AG04450 (cell line): ENCODE measurements at regions not wholly inside any gene's neighbourhood (a gene's known extent, or its start where the extent isn't known, plus 50 kb on each side); places are given as distances from the start of the nearest gene placed in this dataset.

ENCODE experiments used
- CTCF ChIA-PET: fragments of 300-600, 350-600 bp; formaldehyde crosslinking; extraction: SDS; loops from one replicate; lab custom pipeline; 2022; ENCODE audit warnings: antibody characterized with exemption, inconsistent platforms; lab: Charles Lee
- POLR2A ChIA-PET: fragments of 350-600 bp; formaldehyde crosslinking; extraction: SDS; loops from one replicate; lab custom pipeline; 2021; ENCODE audit warnings: antibody characterized with exemption, inconsistent platforms; lab: Yijun Ruan, JAX
- DNase-seq: peaks from one replicate; pipeline ENCODE4 v3.0.0-alpha.2; 2011; ENCODE audit warnings: low read depth, low spot score
- H3K27ac ChIP-seq: one replicate; pipeline ENCODE4 v1.5.1; 2012; ENCODE audit warnings: low read depth, low read length, control low read depth
- H3K27me3 ChIP-seq: one replicate; pipeline ENCODE4 v1.6.0; 2012; ENCODE audit warnings: low read length; ENCODE audit not compliant: control insufficient read depth, insufficient read depth
- H3K4me3 ChIP-seq: 2 replicates; pipeline ENCODE4 v1.5.1; 2011; ENCODE audit warnings: mild to moderate bottlenecking, low read depth, low read length, control low read depth
- H3K9me3 ChIP-seq: 2 replicates; pipeline ENCODE4 v1.5.1; 2012; ENCODE audit warnings: low read length; ENCODE audit not compliant: control insufficient read depth, insufficient read depth
- CTCF ChIP-seq: IDR thresholded peaks from 2 replicates; pipeline ENCODE4 v1.5.1; 2011; ENCODE audit warnings: low read depth, low read length, control low read depth, inconsistent platforms

- no peak for DNase-seq
- Histone ChIP-seq H3K27me3 (no peaks in the 10 kb centered on the region), H3K4me3 (no peak overlapping the region), H3K27ac (no peak overlapping the region), H3K9me3 (no peaks in the 10 kb centered on the region)
- CTCF ChIA-PET: interaction anchor here (0.6 to 2.2 kb wide), 2 partner anchors 10 to 311 kb away, joined by 3 to 12 read pairs; no protein-coding TSS in a partner anchor
- TF ChIP-seq CTCF: no peak
- POLR2A ChIA-PET: no interaction called here
Measured at GRCh38 chr1:63152572-63152971, 169.8 kb upstream of the FOXD3 start.

DNA sequence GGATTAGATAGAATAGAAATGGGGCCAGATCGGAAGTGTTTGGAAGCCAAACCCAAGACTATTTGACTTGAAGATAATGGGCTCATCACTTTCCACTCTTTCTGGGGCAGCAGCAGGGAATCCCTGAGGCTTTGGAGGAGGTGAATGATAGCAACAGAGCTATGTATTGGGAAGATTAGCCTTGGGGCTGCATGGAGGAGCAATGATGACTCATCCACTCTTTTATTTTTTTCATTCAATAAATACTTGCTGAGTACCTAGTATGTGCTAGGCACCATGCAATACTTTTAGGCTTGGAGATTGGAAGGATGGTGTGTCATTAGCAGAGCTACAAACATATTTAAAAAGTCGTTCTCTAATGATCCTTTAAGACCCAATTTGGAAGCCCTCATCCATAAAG is 166.9 kb upstream of the FOXD3 start:
- no peak for TF ChIP-seq CTCF
- H3K9me3 ChIP-seq: no peaks in the 10 kb centered on the region
- CTCF ChIA-PET: no interaction called here

DNA sequence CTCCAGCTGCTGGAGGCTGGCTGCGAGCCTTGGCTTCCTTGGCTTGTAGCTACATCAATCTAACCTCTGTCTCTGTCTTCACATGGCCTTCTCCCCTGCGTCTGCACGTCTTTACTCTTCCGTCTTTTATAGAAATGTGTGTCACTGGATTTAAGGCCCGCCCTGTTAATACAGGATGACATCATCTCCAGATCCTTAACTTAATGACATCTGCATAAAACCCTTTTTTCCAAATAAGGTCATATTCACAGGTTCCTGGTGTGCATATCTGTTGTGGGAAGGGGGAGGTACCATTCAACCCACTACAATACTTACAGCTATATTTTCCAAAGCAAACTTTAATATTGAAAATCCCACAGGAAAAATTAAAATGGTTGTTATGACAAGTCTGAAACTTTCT is 165.3 kb upstream of the FOXD3 start:
- ChIA-PET CTCF (interaction anchor here (1.5 kb wide), 1 partner anchor 315 kb away, joined by 4 read pairs; no protein-coding TSS in a partner anchor), POLR2A (no interaction called here)
- H3K27ac ChIP-seq: no peak overlapping the region
- no peak for DNase-seq
- H3K4me3 ChIP-seq: no peak overlapping the region
- H3K9me3 ChIP-seq: no peaks in the 10 kb centered on the region
- TF ChIP-seq CTCF: no peak
- no peaks in the 10 kb centered on the region for H3K27me3 ChIP-seq

More for the DNA sequence above, 166.9 kb upstream of the FOXD3 start:
- no peak overlapping the region for H3K27ac ChIP-seq
- H3K4me3 ChIP-seq: no peak overlapping the region
- POLR2A ChIA-PET: no interaction called here
- no peak for DNase-seq
- H3K27me3 ChIP-seq: no peaks in the 10 kb centered on the region

DNA sequence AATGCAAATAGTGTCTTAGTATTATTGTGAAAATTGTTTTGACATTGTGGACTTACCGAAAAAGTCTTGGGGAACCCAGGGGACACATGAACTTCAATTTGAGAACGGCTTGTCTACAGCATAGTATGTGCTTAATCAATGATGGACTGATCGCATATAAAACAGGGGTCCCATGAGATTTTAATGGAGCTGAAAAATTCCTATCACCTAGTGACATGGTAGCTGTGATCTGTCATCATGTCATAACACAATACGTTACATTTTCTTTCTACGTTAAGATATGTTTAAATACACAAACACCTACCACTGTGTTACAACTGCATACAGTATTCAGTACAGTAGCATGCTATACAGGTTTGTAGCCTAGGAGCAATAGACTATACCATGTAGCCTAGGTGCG is 153.3 kb upstream of the FOXD3 start:
- no peak for TF ChIP-seq CTCF
- POLR2A ChIA-PET: no interaction called here
- Histone ChIP-seq H3K9me3 (no peaks in the 10 kb centered on the region), H3K27ac (no peak overlapping the region), H3K4me3 (no peak overlapping the region), H3K27me3 (no peaks in the 10 kb centered on the region)
- no peak for DNase-seq
- CTCF ChIA-PET: interaction anchor here (1.4 kb wide), 1 partner anchor 20 kb away, joined by 3 read pairs; no protein-coding TSS in a partner anchor

- Histone ChIP-seq H3K9me3 (no peaks in the 10 kb centered on the region), H3K27me3 (no peaks in the 10 kb centered on the region), H3K27ac (no peak overlapping the region), H3K4me3 (no peak overlapping the region)
- no peak for DNase-seq
- ChIA-PET POLR2A (no interaction called here), CTCF (no interaction called here)
- no peak for TF ChIP-seq CTCF
Measured at GRCh38 chr1:63173161-63173560, 149.2 kb upstream of the FOXD3 start.
